Caco-2 (cell line): ENCODE measurements at regions not wholly inside any gene's neighbourhood (a gene's known extent, or its start where the extent isn't known, plus 50 kb on each side); places are given as distances from the start of the nearest gene placed in this dataset.

Experiments
- BruUV-seq: library from RNA; stranded (reverse); fragments of 400-500 nt; replicated peaks from 2 replicates; lab custom pipeline; 2021; lab: Mats Ljungman, UMichigan
- CTCF ChIA-PET: fragments of 300-600 bp; sonication (Branson Sonifier 250); formaldehyde crosslinking; loops from one replicate; lab custom pipeline; 2022; ENCODE audit warnings: antibody characterized with exemption; lab: Charles Lee
- POLR2A ChIA-PET: fragments of 300-600 bp; sonication (Branson Sonifier 250); formaldehyde crosslinking; loops from one replicate; lab custom pipeline; 2022; ENCODE audit warnings: antibody characterized with exemption; lab: Charles Lee
- DNase-seq, 2 experiments: peaks; one replicate each; pipeline versions ENCODE4 v3.0.0 to v3.0.0-alpha.2; 2020 to 2022
- H3K27me3 ChIP-seq: replicated peaks from 2 replicates; pipeline ENCODE4 v1.6.0; 2011; ENCODE audit warnings: low read length; ENCODE audit not compliant: control insufficient read depth, insufficient read depth
- H3K36me3 ChIP-seq: 2 replicates; pipeline ENCODE4 v1.5.1; 2011; ENCODE audit warnings: low read length; ENCODE audit not compliant: control insufficient read depth, insufficient read depth
- H3K4me1 ChIP-seq: fragments of 250-450 bp; sonication (Bioruptor Pico); 2 replicates; pipeline ENCODE4 v1.5.1; 2020; ENCODE audit warnings: mild to moderate bottlenecking
- H3K4me3 ChIP-seq: 2 replicates; pipeline ENCODE4 v1.5.1; 2011; ENCODE audit warnings: low read depth, mild to moderate bottlenecking, control low read depth, low read length
- H3K9me3 ChIP-seq: fragments of 250-450 bp; sonication (Bioruptor Pico); 2 replicates; pipeline ENCODE4 v1.5.1; 2020; ENCODE audit warnings: mild to moderate bottlenecking, moderate library complexity
- H3K27ac Mint-ChIP-seq: one replicate; pipeline ENCODE4 v1.8.0; 2022; ENCODE audit warnings: mixed read lengths; ENCODE audit not compliant: unreplicated experiment
- H3K27me3 Mint-ChIP-seq: one replicate; pipeline ENCODE4 v1.8.0; 2022; ENCODE audit warnings: mixed read lengths; ENCODE audit not compliant: insufficient read depth, unreplicated experiment
- H3K36me3 Mint-ChIP-seq: one replicate; pipeline ENCODE4 v1.8.0; 2022; ENCODE audit warnings: mild to moderate bottlenecking, mixed read lengths; ENCODE audit not compliant: insufficient read depth, unreplicated experiment
- H3K4me1 Mint-ChIP-seq: one replicate; pipeline ENCODE4 v1.8.0; 2022; ENCODE audit warnings: low read depth, mixed read lengths; ENCODE audit not compliant: unreplicated experiment
- H3K4me3 Mint-ChIP-seq: one replicate; pipeline ENCODE4 v1.8.0; 2022; ENCODE audit warnings: mild to moderate bottlenecking, moderate library complexity, mixed read lengths; ENCODE audit not compliant: unreplicated experiment
- H3K9me3 Mint-ChIP-seq: one replicate; pipeline ENCODE4 v1.8.0; 2022; ENCODE audit warnings: mixed read lengths; ENCODE audit not compliant: unreplicated experiment
- intact Hi-C: fragments of 100-400 bp; cut with micrococcal nuclease; formaldehyde crosslinking; loops from one replicate; pipeline ENCODE4 v1.10.0; 2022; ENCODE audit not compliant: unreplicated experiment
- TF ChIP-seq, protein P1 (sequence below), 2 experiments: fragments of 200-600 bp in 1 of 2; IDR thresholded peaks; 1 replicate in 1 of 2; 2 replicates in 1 of 2; pipeline versions ENCODE4 v1.5.1 to v1.8.0; 2011 to 2022; ENCODE audit warnings: antibody characterized with exemption in 1 of 2, control low read depth in 1 of 2, inconsistent platforms in 1 of 2, low read depth in 1 of 2, low read length in 1 of 2, mild to moderate bottlenecking in 1 of 2, moderate library complexity in 1 of 2; ENCODE audit not compliant: insufficient read depth in 1 of 2, severe bottlenecking in 1 of 2, unreplicated experiment in 1 of 2

DNA sequence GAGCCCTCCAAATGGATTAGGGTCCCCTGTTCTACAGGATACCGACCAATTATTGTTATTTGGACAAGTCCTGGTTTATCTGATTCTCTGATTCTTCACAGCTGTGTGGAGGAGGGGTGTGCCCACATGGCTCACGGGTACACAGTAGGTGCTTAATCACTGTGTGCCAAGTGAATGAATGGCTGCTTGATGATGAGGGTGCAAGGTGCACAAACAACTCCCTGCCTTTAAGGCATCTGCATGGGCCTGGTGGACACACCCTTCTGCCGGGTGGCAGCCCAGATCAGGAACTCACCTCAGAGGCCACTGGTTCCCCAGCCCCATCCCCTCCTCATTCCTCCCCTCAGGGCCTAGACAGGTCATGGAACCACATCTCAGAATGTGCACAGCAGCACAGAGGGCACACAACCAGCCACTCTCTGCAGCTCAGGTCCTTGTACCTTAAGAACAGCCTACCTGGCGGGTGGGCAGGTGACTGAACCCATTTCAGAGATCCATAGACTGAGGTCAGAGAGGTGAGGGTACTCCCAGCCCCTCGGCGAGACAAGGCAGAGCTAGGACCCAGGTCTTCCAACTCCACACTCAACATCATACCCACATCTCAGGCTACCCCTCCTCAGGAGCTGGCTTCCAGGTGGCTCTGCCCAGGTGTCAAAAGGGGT lies 50.3 kb downstream of the SHANK2 start:
- Mint-ChIP-seq H3K9me3 (no peaks in the 10 kb centered on the region), H3K27ac (peak overlapping the region; percentile 50), H3K4me3 (no peak overlapping the region), H3K27me3 (no peaks in the 10 kb centered on the region), H3K4me1 (peaks cover 18% of the 10 kb centered on the region), H3K36me3 (peaks cover 70% of the 10 kb centered on the region)
- DNase-seq: no peak
- Histone ChIP-seq H3K4me1 (peaks cover 11% of the 10 kb centered on the region), H3K9me3 (no peaks in the 10 kb centered on the region), H3K4me3 (no peak overlapping the region), H3K36me3 (peaks cover 5% of the 10 kb centered on the region; the same call in 1 of the 2 replicates), H3K27me3 (no peaks in the 10 kb centered on the region)
- TF ChIP-seq, protein P1, sequence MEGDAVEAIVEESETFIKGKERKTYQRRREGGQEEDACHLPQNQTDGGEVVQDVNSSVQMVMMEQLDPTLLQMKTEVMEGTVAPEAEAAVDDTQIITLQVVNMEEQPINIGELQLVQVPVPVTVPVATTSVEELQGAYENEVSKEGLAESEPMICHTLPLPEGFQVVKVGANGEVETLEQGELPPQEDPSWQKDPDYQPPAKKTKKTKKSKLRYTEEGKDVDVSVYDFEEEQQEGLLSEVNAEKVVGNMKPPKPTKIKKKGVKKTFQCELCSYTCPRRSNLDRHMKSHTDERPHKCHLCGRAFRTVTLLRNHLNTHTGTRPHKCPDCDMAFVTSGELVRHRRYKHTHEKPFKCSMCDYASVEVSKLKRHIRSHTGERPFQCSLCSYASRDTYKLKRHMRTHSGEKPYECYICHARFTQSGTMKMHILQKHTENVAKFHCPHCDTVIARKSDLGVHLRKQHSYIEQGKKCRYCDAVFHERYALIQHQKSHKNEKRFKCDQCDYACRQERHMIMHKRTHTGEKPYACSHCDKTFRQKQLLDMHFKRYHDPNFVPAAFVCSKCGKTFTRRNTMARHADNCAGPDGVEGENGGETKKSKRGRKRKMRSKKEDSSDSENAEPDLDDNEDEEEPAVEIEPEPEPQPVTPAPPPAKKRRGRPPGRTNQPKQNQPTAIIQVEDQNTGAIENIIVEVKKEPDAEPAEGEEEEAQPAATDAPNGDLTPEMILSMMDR (IDR thresholded peaks at IDR 0.05; ENCODE audit: insufficient read depth in 1 of 2, low read depth in 1 of 2, low read length in 1 of 2, severe bottlenecking in 1 of 2, unreplicated experiment in 1 of 2): no peak
- ChIA-PET POLR2A (no interaction called here), CTCF (no interaction called here)
- intact Hi-C loops: no loop called here
- no TSS peak for BruUV-seq

DNA sequence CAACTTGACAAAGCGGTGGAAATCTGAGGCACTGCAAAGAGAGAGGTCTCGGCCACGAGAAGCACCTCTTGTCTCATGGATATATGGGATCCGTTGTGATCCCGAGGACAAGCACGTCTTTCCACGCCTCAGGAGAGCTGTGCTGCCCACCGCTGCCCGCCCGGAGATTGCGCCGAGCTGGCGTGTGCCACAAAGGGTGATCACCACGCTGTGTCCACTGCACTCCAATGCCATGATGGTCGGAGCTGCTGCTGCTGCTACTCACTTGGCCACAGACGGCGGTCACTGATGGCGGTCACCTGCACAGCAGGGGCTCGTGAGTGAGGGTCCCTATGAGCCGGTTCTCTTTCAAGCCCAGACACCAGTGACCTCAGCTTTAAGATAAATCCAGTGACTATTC lies 51.1 kb downstream of the SHANK2 start:
- TF ChIP-seq, protein P1 (IDR thresholded peaks at IDR 0.05; ENCODE audit: insufficient read depth in 1 of 2, low read depth in 1 of 2, low read length in 1 of 2, severe bottlenecking in 1 of 2, unreplicated experiment in 1 of 2): no peak
- Histone ChIP-seq H3K27me3 (no peaks in the 10 kb centered on the region), H3K36me3 (peaks cover 5% of the 10 kb centered on the region; the same call in 1 of the 2 replicates), H3K4me3 (no peak overlapping the region), H3K4me1 (peaks cover 4% of the 10 kb centered on the region), H3K9me3 (no peaks in the 10 kb centered on the region)
- no TSS peak for BruUV-seq
- DNase-seq: no peak
- CTCF ChIA-PET: interaction anchor here (0.6 kb wide), 1 partner anchor 115 kb away, joined by 3 read pairs; no protein-coding TSS in a partner anchor
- intact Hi-C loops: no loop called here
- no peak overlapping the region for H3K4me3 Mint-ChIP-seq
- H3K36me3 Mint-ChIP-seq: peaks cover 65% of the 10 kb centered on the region
- no peaks in the 10 kb centered on the region for H3K27me3 Mint-ChIP-seq
- POLR2A ChIA-PET: no interaction called here
- no peaks in the 10 kb centered on the region for H3K9me3 Mint-ChIP-seq
- H3K27ac Mint-ChIP-seq: no peak overlapping the region
- peaks cover 9% of the 10 kb centered on the region for H3K4me1 Mint-ChIP-seq

DNA sequence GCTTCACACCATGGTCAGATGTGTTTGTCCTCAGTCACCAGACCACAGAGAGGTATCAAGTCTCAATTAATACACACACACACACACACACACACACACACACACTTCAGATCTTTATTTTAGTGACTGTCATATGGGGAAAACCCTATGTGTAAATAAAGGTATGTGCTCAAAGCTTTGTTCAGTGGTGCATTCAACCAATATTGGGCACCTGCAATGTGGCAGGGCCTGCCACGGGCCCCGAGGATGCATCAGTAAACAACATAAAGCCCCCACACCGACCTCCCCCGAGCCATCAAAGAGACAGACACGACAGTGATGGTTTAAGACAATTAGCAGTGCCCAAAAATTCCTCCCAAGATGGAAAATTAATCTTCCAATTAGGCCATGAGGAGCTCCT lies 51.6 kb downstream of the SHANK2 start:
- H3K27ac Mint-ChIP-seq: no peak overlapping the region
- Histone ChIP-seq H3K4me3 (no peak overlapping the region), H3K36me3 (peaks cover 3% of the 10 kb centered on the region; the same call in 1 of the 2 replicates), H3K4me1 (no peaks in the 10 kb centered on the region; the same call in 1 of the 2 replicates), H3K9me3 (no peaks in the 10 kb centered on the region), H3K27me3 (no peaks in the 10 kb centered on the region)
- H3K4me3 Mint-ChIP-seq: no peak overlapping the region
- CTCF ChIA-PET: interaction anchor here (0.5 to 0.6 kb wide), 2 partner anchors 142 to 386 kb away, joined by 3 to 6 read pairs; no protein-coding TSS in a partner anchor
- H3K9me3 Mint-ChIP-seq: no peaks in the 10 kb centered on the region
- DNase-seq: no peak
- no TSS peak for BruUV-seq
- H3K36me3 Mint-ChIP-seq: peaks cover 62% of the 10 kb centered on the region
- intact Hi-C loops: no loop called here
- POLR2A ChIA-PET: no interaction called here
- peaks cover 5% of the 10 kb centered on the region for H3K4me1 Mint-ChIP-seq
- TF ChIP-seq, protein P1 (IDR thresholded peaks at IDR 0.05; ENCODE audit: insufficient read depth in 1 of 2, low read depth in 1 of 2, low read length in 1 of 2, severe bottlenecking in 1 of 2, unreplicated experiment in 1 of 2): no peak
- H3K27me3 Mint-ChIP-seq: no peaks in the 10 kb centered on the region
